ENCODE measurements at regions not wholly inside any gene's neighbourhood (a gene's known extent, or its start where the extent isn't known, plus 50 kb on each side); places are given as distances from the start of the nearest gene placed in this dataset.

DNA sequence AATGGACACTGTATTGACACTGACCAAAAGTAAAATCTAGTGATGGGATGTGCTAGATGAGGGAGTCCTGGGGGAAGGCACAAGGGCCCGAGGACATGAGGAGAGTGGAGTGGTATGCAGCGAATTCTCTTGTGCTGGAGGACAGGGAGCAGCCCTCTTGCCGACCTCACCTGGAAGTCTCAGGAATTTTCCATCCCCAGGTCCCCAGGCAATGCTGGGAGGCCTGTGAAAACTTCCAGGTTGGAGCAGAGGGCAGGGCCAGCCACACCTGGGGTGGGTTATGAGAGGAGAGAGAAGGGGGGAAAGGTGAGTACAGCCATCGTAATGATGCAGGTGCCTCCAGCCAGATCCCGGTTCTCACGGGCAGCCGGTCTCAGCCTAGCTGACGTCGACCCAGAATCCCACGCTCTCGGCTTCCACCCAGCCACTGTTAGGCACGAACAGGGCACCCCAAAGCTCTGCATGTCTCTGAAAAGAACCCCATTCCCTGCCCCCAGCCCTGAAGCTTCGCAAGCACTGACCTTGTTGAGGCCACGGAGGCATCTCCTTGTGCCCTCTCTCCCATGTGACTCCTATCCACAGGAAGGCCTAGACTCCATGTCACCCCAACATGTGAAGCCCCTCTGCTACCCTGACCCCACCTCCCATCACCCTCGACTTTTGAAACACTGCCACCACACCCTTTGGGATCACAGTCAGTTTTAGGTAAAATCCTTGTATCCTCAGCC, 239.7 kb upstream of the MYO3A start:
- Histone ChIP-seq H3K27me3 (ENCODE audit: insufficient read depth, low read length) (no peaks in the 10 kb centered on the region), H3K9ac (ENCODE audit: low read depth, low read length) (no peak overlapping the region), H3K27ac (ENCODE audit: low read depth, low read length) (no peak overlapping the region), H3K4me3 (ENCODE audit: low read length) (no peak overlapping the region), H3K36me3 (ENCODE audit: insufficient read depth, low read length) (no peaks in the 10 kb centered on the region), H3K4me1 (ENCODE audit: insufficient read depth, low read length) (no peaks in the 10 kb centered on the region), H3K9me3 (ENCODE audit: insufficient read depth, low read depth, low read length) (no peaks in the 10 kb centered on the region)
- WGBS = 94% methylated on average over 15 of the region's 15 CpGs

DNA sequence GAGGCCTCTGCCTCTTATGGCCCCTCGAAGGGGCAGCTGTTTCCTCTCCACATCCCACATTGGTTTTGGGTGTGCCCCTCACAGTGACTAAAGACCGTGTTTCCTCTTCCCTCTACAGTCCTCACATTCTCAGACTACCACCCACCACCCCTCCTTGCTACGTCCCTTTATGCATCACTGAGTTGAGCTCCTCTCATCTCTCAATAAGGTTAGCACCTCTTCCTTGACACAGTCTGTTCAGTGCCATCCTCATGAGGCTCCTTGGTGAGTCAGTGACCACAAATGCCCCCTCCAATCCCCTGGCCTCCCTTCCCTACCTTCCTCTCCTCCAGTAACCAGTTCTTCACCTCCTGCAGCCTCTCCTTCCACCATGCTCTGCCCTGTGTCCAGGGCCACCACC, 239.1 kb upstream of the MYO3A start:
- no peak overlapping the region for H3K9ac ChIP-seq (ENCODE audit: low read depth, low read length)
- no peaks in the 10 kb centered on the region for H3K9me3 ChIP-seq (ENCODE audit: insufficient read depth, low read depth, low read length)
- H3K27ac ChIP-seq (ENCODE audit: low read depth, low read length) = no peak overlapping the region
- no peaks in the 10 kb centered on the region for H3K36me3 ChIP-seq (ENCODE audit: insufficient read depth, low read length)
- H3K4me3 ChIP-seq (ENCODE audit: low read length) = no peak overlapping the region
- no peaks in the 10 kb centered on the region for H3K4me1 ChIP-seq (ENCODE audit: insufficient read depth, low read length)
- 95% methylated on average over 3 of the region's 3 CpGs for WGBS
- no peaks in the 10 kb centered on the region for H3K27me3 ChIP-seq (ENCODE audit: insufficient read depth, low read length)

DNA sequence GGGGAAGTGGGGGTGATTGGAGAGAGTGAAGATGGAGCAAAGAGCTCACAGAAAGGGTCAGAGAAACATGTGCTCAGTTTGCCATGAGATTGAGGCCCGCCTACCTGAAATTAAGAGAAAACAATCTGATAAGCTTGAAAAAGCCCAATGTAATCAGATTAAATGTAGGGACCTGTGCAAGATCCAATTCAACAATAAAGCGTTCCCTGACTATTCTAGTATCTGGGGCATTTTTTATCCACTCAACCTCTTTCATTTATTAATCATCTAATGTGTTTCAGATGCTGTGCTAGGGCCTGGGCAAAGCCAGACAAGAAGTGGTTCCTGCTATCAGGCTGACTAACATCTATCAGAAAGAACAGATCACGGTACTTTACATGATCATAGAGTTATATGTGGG, 238.4 kb upstream of the MYO3A start:
- Histone ChIP-seq H3K4me1 (ENCODE audit: insufficient read depth, low read length) (no peaks in the 10 kb centered on the region), H3K36me3 (ENCODE audit: insufficient read depth, low read length) (no peaks in the 10 kb centered on the region), H3K27me3 (ENCODE audit: insufficient read depth, low read length) (no peaks in the 10 kb centered on the region), H3K9ac (ENCODE audit: low read depth, low read length) (no peak overlapping the region), H3K27ac (ENCODE audit: low read depth, low read length) (no peak overlapping the region), H3K9me3 (ENCODE audit: insufficient read depth, low read depth, low read length) (no peaks in the 10 kb centered on the region), H3K4me3 (ENCODE audit: low read length) (no peak overlapping the region)
- WGBS = 94% methylated on average over 3 of the region's 3 CpGs

DNA sequence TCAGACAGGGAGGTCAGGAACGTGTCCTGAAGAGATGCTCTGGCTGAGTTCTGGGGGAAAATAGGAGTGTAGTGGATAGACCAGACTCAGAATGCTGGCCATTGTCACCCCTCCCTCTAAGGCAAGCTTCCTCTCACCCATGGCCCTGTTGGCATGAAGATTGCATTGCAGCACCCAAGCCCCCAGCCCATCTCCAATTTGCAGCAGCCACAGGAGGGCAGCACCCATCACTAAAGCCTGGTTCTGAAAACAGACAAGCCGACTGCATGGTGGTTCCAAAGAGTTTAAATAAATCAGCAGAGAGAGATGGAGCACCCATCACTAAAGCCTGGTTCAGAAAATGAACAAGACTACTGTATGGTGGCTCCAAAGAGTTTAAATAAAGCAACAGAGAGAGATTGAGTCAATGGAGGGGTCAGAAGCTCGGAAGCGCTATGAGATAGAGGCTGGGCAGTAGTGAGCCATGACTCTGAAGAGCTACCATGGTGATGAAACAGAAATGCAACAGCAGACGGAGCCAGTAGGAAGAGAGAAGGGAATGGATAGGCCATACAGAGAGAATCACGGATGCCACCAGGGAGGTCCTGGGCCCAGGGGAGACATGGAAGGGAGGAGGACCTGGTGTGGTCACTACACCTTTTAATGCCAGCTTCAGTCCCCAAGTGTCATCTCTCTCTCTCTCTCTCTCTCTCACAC, 237.9 kb upstream of the MYO3A start:
- no peak overlapping the region for H3K27ac ChIP-seq (ENCODE audit: low read depth, low read length)
- H3K9me3 ChIP-seq (ENCODE audit: insufficient read depth, low read depth, low read length) = no peaks in the 10 kb centered on the region
- no peaks in the 10 kb centered on the region for H3K27me3 ChIP-seq (ENCODE audit: insufficient read depth, low read length)
- no peaks in the 10 kb centered on the region for H3K36me3 ChIP-seq (ENCODE audit: insufficient read depth, low read length)
- H3K9ac ChIP-seq (ENCODE audit: low read depth, low read length) = no peak overlapping the region
- H3K4me3 ChIP-seq (ENCODE audit: low read length) = no peak overlapping the region
- WGBS = 91% methylated on average over 6 of the region's 6 CpGs
- no peaks in the 10 kb centered on the region for H3K4me1 ChIP-seq (ENCODE audit: insufficient read depth, low read length)

DNA sequence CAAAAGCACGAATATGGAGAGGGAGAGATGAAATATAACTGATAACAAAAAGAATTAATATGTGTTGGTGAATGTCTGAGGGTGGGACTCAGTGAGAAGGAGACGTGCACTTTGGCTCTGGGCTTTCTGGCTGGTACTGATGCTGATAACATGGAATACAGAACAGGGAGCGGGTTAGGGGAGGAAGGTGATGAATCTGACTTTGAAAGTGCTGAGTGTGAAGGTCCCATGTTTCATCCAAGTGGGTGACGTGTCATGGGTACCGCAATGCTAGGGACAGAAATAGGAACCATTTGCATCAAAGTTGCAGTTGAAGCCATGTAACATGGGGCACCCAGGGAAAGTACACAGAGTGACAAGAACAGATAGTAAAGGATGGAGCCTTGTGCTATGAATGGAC, 236.6 kb upstream of the MYO3A start:
- 92% methylated on average over 5 of the region's 5 CpGs for WGBS
- no peaks in the 10 kb centered on the region for H3K36me3 ChIP-seq (ENCODE audit: insufficient read depth, low read length)

DNA sequence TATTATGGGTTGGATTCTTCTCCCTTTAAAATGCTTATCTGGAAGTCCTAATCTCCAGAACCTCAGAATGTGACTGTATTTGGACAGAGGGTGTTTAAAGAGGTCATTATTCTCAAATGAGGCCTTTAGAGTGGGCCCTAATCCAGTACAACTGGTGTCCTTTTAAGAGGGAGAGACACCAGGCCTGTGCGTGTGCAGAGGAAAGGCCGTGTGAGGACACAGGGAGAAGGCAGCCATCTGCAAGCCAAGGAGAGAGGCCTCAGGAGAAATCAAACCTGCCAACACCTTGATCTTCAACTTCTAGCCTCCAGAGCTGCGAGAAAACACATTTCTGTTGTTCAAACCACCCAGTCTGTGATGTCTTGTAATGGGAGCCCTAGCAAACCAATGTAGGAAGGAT, 235.4 kb upstream of the MYO3A start:
- Histone ChIP-seq H3K4me3 (ENCODE audit: low read length) (no peak overlapping the region), H3K36me3 (ENCODE audit: insufficient read depth, low read length) (no peaks in the 10 kb centered on the region), H3K9me3 (ENCODE audit: insufficient read depth, low read depth, low read length) (no peaks in the 10 kb centered on the region), H3K27me3 (ENCODE audit: insufficient read depth, low read length) (no peaks in the 10 kb centered on the region), H3K4me1 (ENCODE audit: insufficient read depth, low read length) (peaks cover 3% of the 10 kb centered on the region; the same call in 1 of the 2 replicates), H3K9ac (ENCODE audit: low read depth, low read length) (no peak overlapping the region), H3K27ac (ENCODE audit: low read depth, low read length) (no peak overlapping the region)
- WGBS = 91% methylated on average over 3 of the region's 3 CpGs

More for the DNA sequence above, 236.6 kb upstream of the MYO3A start:
- peaks cover 3% of the 10 kb centered on the region; the same call in 1 of the 2 replicates for H3K4me1 ChIP-seq (ENCODE audit: insufficient read depth, low read length)
- no peaks in the 10 kb centered on the region for H3K27me3 ChIP-seq (ENCODE audit: insufficient read depth, low read length)
- no peak overlapping the region for H3K4me3 ChIP-seq (ENCODE audit: low read length)
- no peak overlapping the region for H3K9ac ChIP-seq (ENCODE audit: low read depth, low read length)
- H3K27ac ChIP-seq (ENCODE audit: low read depth, low read length) = no peak overlapping the region
- no peaks in the 10 kb centered on the region for H3K9me3 ChIP-seq (ENCODE audit: insufficient read depth, low read depth, low read length)

DNA sequence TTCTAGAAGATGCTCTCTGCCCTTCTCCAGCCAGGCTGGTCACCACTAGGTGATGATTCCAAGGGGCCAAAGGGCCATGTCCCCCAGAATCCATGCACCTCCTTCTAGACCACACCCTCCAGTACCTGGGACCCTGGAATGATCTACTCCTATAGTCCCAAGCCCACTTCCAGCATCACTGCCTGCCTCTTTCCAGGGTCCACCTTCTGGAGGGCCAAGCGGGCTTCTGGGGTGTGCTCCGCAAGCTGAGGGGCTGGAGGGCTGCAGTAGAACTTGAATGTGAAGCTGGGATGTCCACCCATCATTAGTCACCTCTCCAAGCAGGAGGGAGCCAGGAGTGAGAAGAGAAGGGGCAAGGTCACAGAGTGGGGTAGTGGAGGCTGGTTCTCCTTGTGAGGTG, 234.4 kb upstream of the MYO3A start:
- 89% methylated on average over 2 of the region's 2 CpGs for WGBS
- Histone ChIP-seq H3K4me1 (ENCODE audit: insufficient read depth, low read length) (peaks cover 3% of the 10 kb centered on the region; the same call in 1 of the 2 replicates), H3K27ac (ENCODE audit: low read depth, low read length) (no peak overlapping the region), H3K36me3 (ENCODE audit: insufficient read depth, low read length) (no peaks in the 10 kb centered on the region), H3K27me3 (ENCODE audit: insufficient read depth, low read length) (no peaks in the 10 kb centered on the region), H3K9ac (ENCODE audit: low read depth, low read length) (no peak overlapping the region), H3K9me3 (ENCODE audit: insufficient read depth, low read depth, low read length) (no peaks in the 10 kb centered on the region), H3K4me3 (ENCODE audit: low read length) (no peak overlapping the region)

DNA sequence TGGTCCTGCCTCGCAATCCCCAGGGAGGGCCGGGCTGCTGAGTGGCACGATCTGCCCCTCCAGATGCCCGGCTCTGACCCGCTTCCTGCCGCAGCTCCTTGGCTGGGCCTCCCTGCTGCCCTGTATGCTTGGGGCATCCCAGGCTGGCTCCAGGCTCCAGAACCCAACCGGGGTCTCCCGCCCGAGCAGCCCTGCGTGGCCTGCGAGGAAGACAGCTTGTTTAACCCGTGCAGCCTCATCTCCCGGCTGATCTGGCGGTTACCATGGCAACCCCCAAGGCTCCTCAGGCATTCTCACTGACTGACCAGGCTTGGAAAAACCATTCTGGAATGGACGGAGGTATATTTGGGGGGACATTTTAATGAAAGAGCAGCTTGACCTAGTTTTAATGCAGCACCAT, 232.4 kb upstream of the MYO3A start:
- Histone ChIP-seq H3K4me3 (ENCODE audit: low read length) (no peak overlapping the region), H3K4me1 (ENCODE audit: insufficient read depth, low read length) (peaks cover 3% of the 10 kb centered on the region; the same call in 1 of the 2 replicates), H3K9ac (ENCODE audit: low read depth, low read length) (no peak overlapping the region), H3K27me3 (ENCODE audit: insufficient read depth, low read length) (no peaks in the 10 kb centered on the region), H3K27ac (ENCODE audit: low read depth, low read length) (no peak overlapping the region), H3K9me3 (ENCODE audit: insufficient read depth, low read depth, low read length) (no peaks in the 10 kb centered on the region), H3K36me3 (ENCODE audit: insufficient read depth, low read length) (no peaks in the 10 kb centered on the region)
- WGBS = 81% methylated on average over 15 of the region's 15 CpGs

DNA sequence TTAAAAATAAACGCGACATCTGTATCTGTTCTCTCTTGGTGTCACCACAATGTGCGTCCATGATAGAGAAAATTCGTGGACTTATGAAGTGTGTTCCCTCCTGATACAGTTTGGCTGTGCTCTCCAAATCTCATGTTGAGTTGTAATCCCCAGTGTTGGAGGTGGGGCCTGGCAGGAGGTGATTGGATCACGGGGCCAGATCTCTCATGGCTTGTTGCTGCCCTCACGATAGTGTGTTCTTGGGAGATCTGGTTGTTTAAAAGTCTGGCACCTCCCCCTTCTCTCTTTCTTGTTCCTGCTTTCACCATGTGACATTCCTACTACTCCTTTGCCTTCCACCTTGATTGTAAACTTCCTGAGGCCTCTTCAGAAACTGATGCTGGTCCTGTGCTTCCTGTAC, 229.4 kb upstream of the MYO3A start:
- H3K4me3 ChIP-seq (ENCODE audit: low read length) = no peak overlapping the region
- H3K27ac ChIP-seq (ENCODE audit: low read depth, low read length) = no peak overlapping the region
- H3K4me1 ChIP-seq (ENCODE audit: insufficient read depth, low read length) = peaks cover 3% of the 10 kb centered on the region; the same call in 1 of the 2 replicates
- WGBS = 88% methylated on average over 5 of the region's 6 CpGs
- H3K9ac ChIP-seq (ENCODE audit: low read depth, low read length) = no peak overlapping the region
- no peaks in the 10 kb centered on the region for H3K36me3 ChIP-seq (ENCODE audit: insufficient read depth, low read length)
- H3K9me3 ChIP-seq (ENCODE audit: insufficient read depth, low read depth, low read length) = no peaks in the 10 kb centered on the region
- no peaks in the 10 kb centered on the region for H3K27me3 ChIP-seq (ENCODE audit: insufficient read depth, low read length)

DNA sequence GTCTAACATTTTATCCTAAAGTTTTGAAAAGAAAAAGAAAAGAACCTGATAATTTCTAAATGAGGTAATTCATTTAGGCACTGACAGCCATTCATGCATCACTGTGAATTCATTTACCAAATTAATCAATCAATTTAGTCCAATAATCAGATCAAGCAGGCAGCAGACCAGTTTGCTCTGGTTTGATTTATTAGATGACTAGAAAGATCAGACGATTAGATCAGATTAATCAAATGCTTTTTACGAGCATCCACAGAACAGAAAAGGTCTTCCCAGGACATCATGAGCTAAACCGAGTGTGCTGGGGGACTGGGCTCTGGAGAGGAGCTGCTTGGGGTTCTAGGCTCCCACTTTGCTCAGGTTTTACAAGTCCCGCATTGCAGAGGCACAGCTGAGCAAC, 226.5 kb upstream of the MYO3A start:
- no peaks in the 10 kb centered on the region for H3K36me3 ChIP-seq (ENCODE audit: insufficient read depth, low read length)
- no peak overlapping the region for H3K9ac ChIP-seq (ENCODE audit: low read depth, low read length)
- H3K4me1 ChIP-seq (ENCODE audit: insufficient read depth, low read length) = no peaks in the 10 kb centered on the region
- WGBS = 95% methylated on average over 4 of the region's 4 CpGs
- no peaks in the 10 kb centered on the region for H3K9me3 ChIP-seq (ENCODE audit: insufficient read depth, low read depth, low read length)
- no peaks in the 10 kb centered on the region for H3K27me3 ChIP-seq (ENCODE audit: insufficient read depth, low read length)
- no peak overlapping the region for H3K4me3 ChIP-seq (ENCODE audit: low read length)
- no peak overlapping the region for H3K27ac ChIP-seq (ENCODE audit: low read depth, low read length)

DNA sequence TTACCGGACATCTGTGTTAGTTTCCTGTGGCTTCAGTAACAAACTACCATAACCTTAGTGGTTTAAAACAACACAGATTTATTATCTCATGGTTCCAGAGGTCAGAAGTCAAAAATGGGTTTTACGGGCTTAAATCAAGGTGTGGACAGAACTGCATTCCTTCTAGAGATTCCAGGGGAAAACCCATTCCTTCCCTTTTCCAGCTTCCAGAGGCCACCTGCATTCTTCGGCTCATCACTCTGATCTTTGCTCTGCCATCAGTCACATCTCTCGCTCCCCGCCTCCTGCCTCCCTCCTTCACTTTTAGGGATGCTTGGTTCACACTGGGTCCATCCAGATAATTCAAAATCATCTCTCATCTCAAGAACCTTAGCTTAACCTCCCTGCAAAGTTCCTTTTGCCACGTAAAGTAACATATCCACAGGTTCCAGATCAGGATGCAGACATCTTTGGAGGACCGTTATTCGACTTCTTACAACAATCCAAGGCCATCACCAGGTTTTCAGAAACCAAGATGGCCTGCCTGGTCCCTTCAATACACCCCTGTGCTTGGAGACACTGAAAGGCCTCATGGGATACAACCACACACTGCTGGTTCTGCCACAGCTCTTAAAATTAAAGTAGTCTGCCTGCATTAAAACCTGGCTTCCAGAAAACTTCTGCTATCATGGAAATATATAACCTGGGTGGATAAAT, 225.9 kb upstream of the MYO3A start:
- WGBS = 93% methylated on average over 8 of the region's 8 CpGs
- Histone ChIP-seq H3K9ac (ENCODE audit: low read depth, low read length) (no peak overlapping the region), H3K4me3 (ENCODE audit: low read length) (no peak overlapping the region), H3K27ac (ENCODE audit: low read depth, low read length) (no peak overlapping the region), H3K27me3 (ENCODE audit: insufficient read depth, low read length) (no peaks in the 10 kb centered on the region), H3K9me3 (ENCODE audit: insufficient read depth, low read depth, low read length) (no peaks in the 10 kb centered on the region), H3K36me3 (ENCODE audit: insufficient read depth, low read length) (no peaks in the 10 kb centered on the region), H3K4me1 (ENCODE audit: insufficient read depth, low read length) (no peaks in the 10 kb centered on the region)
